ENCODE measurements at regions not wholly inside any gene's neighbourhood (a gene's known extent, or its start where the extent isn't known, plus 50 kb on each side); places are given as distances from the start of the nearest gene placed in this dataset.
"Not testable (repeated sequence)": the region's sequence is repeated elsewhere in the genome, so short reads cannot be mapped to it uniquely, and the experiment has no call there.

DNA sequence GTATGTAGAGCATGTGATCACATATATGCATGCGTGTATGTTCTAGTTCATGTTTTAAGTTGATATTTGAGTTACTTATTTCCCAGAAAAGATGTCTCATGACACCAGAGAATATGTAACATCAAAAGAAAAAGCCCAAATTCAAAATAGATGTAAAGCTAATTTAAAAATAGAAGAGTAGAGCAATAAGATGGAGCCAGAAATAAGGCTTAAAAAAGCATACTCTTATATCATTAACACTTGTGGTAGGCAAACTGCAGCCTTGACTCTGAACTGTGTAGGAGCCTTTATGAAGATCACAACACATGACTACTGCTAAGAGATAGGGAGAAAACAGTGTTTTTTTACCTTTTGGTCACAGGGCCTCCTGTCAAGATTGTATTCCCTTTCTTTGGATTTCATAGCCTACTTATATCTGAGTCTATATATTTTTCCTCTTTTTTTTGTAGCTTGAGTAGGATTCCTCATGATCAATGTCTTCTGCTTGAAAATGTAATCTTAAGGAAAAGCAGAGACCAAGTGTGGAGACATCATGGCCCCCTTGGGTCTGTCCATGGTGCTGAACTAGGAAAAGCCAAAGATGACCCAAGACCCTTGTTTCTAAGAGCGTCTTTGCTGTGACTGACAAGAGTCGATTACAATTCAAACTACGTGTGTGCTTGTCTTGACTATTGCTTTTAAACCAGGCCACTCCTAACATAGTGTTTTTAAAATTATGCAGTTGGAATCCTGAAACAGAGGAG, 390.4 kb downstream of the SHISA9 start:
- no peak for DNase-seq

DNA sequence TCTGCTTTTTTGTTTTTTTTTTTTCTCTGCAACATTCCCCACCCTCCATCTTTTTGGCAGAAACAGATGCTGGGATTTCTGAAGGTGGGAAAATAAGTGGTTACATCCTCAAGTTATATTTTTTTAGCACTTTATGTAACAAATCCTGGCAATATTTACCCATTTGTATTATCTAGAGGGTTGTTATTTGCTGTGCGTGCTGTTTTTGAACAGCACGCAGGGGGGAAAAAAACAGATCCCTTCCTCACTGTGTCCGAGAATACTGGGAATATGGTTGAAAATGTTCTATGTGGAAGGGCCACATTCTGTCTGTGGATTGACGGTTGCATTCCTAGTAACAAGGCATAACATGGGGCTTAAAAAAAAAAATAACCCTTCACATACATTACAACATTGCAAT, 394.8 kb downstream of the SHISA9 start:
- no peak for DNase-seq

DNA sequence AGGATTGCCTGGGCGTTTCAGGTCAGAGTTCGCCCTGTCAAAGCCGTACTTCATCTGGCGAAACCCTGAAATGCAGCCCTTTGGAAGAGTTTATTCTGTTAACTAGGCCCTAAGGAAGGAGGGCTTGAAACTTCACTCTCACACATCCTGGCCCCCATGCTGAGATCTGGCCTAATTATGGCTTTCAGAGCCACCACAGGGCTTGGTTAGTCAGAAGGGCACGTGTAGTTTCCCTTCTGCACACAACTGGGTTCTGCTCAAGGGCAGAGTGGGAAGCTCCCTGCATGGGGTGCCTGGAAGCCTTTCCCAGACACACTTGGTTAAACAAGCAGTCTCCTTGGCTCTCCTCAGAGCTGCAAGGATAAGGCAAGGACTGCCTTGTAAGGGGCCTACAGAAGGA, 397.3 kb downstream of the SHISA9 start:
- no peak for DNase-seq

DNA sequence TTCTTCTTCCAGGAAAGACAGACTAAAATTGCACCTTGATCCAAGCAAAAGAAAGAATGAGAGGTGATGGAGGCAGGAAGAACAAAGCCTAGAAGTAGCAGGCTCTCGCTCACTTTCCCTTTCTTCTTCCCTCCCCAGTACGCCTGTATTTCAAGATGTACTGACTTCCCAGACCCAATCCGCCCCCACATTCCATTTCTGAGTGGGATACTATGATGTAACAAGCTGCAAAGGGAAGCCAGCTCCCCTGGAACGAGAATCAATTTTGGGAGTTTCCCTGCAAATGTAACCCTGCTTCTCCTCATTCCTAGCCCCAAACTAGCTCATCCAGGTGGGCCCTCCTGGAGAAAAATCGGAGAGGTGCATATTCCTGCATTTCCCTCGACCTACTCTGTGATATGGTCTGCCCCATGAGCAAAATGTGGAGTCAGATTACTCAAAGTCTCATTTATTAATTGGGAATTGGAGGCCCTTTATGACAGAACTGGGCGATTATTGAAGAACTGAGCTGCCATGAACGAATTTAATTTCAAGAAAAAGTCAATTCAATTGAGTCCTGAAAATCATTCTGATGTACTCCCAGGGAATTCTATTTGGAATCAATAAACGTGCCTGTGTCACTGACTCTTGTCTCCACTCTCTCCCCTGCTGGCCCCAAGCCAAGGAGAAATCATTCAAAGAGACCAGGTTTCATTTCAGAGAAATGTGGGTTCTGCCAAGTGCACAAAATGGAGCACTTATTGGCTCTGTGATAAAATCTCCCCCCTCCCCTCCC, 398.9 kb downstream of the SHISA9 start:
- DNase-seq: no peak

DNA sequence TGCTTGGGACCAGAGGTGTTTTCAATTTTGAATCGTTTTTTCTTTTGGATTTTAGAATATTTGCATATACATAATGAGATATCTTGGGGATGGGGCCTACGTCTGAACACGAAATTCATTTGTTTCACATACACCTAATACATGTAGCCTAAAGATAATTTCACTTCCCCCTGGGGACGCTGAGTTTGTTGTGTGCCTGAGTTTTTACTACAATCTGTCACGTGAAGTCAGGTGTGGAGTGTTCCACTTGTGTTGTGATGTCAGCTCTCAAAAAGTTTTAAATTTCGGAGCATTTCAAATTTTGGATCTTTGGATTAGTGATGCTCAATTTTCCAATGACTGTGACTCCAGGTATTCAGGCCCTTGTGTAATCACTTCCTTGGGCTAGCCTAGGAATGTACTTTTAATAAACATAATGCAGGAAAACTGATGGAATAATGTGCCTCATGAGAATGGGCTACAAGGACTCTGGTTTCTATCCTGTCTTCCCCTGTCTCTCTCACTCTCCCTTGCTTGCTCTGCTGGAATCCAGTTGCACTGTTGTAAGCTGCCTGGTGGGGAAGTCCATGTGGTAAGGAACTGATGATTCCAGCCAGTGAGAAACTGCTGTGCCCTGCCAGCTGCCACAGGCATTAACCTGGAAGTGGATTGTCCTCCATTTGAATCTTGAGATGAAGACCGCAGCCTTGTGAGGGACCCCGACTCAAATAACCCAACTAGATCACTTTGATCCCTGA, 403.8 kb downstream of the SHISA9 start:
- DNase-seq: no peak

DNA sequence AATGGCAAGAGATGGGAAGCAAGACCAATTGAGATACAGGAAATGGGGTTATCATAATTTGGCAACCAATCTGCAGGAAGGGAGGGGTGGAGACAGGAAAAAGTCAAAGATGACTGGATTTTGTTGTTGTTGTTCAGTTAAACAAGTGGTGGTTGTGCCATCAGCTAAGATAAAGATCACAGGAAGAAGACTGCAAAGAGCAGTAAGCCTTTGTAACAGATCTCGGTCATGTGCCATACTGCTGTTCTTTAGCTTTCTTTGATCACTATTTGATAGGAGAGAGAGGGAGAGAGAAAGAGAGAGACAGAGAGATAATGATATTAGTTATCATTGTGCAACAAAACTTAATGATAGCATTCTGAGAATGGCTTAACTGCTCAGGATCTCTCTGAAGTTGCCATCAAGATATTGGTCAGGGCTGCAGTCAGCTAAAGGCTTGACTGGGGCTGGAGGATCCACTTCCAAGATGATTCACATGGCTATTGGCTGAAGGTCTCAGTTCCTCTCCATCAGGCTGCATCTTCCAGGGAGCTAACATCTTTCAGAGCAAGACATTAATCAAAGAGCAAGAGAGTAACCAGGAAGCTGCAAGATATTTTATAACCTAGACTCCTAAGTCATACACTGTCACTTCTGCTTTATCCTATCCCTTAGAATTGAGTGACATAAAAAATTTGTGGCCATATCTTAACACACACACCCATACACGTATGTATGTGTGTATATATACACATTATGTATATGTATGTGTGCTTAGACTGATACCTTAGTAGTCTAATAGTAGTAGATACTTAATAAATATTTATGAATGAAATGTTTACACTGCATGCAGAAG, 405.0 kb downstream of the SHISA9 start:
- DNase-seq: no peak

DNA sequence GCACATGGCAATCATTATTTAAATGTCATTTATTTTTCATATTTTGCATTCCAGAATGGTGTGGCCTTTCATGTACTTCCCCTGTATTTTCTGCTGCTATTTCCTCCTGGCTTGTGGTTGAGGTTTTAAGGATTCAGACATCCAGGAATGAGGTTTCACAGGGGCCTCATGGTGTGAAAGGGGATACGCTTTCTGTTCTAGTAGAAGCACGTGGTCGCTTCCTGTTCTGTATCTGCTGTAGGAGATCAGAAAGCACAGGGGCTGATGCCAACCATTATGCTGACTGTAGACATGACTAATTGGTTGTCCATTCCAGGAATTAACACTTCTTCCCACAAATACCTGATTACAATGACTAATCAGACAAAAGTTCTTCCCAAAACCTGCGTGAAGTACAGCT, 405.9 kb downstream of the SHISA9 start:
- no peak for DNase-seq

DNA sequence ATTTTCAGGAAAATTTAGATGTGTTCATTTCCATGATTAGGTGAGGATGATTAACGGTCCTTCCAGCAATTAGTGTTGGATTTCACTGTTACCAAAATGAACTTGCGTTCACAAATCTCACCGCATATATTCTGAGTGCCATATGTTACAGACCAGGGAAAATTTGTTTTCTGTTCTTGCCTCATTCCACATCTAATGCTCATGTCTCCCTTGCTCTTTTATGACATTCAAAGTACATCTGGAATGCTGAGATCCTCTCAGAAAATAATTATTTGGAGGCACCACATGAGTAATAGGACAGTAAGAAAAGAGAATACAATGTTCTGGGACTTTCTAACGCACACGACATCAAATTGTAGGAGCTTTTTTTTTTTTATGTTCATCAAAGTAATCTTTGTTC, 406.5 kb downstream of the SHISA9 start:
- no peak for DNase-seq

DNA sequence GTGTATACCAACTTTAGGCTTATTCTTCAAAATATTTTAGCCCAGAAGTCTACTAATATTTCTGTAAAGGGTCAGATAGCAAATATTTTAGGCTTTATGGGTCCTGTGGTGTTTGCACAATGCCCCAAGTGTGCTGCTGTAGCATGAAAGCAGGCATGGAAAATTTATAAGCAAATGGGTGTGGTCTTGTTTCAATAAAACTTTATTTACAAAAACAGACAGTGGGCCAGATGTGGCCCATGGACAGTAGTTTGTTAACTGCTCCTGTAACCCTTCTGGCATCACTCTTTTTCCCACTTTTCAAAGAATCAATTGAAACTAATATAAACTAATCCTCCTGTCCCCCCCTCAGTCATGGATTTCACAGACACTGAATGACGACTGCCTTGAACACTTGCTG, 410.7 kb downstream of the SHISA9 start:
- DNase-seq: no peak

DNA sequence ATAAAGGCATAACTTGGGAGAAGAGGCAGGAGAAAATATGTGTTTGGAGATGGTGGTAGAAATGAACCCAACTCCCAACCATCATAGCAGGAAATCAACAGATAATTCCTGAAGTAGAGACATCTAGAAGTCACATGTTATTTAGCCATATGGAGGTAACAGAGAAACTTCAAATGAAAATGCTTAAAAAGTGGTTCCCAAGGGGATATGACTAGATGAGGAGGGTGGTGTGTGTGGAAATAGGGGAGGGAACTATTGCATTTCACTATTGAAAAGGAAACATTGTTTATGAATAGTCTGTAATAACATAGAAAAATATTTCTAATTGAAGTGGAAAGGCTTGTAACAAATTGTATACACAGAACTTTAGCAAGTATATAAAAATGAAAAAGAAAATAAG, 412.0 kb downstream of the SHISA9 start:
- DNase-seq: no peak

DNA sequence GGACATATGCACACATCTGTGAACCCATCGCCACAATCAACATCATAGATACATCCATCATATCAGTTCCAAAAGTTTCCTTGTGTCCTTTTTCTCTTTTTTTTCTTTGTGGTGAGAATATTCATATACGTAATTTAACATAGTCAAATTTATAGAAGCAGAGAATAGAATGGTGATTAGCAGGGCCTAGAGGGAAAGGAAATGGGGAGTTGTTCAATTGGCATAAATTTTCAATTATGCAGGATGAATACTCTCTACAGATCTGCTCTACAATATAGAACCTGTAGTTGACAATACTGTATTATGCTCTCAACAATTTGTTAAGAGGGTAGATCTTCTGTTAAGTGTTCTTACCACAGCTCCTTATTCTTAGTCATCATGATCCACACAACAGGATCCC, 413.2 kb downstream of the SHISA9 start:
- no peak for DNase-seq

DNA sequence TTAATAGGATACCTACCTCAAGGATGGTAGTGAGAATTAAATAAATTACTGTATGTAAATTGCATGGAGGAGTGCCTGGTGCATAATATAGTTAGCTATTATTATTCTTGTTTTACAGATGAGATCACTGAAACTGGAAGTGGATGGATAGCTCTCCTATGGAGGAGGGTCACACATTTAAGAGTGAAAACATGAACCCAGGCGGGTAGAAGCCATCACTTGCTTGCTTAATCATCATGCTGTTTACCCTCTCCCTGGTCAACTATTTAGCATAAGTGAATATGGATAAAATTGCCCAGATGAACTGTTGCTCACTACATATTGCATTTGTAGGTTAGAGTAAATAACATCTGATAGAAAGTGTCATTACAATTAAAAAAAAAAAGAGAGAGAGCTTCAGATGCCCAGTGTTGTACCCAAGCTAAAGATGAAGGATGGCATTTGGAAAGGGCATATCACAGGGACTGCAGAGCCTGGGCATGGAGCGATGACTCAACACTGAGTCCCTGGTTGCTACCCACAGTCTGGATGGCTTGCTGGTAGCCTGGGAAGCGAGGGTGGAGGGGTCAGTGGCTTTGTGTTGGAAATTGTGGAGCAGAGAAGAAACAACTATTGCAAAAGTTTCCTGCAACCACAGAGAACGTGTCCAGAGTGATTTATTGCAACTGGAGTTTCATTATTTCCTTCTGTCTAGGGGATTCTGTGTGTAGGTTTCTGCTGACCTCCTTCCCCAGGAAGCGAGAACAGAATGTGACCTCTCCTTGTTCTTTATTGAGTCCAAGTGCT, 414.4 kb downstream of the SHISA9 start:
- no peak for DNase-seq

DNA sequence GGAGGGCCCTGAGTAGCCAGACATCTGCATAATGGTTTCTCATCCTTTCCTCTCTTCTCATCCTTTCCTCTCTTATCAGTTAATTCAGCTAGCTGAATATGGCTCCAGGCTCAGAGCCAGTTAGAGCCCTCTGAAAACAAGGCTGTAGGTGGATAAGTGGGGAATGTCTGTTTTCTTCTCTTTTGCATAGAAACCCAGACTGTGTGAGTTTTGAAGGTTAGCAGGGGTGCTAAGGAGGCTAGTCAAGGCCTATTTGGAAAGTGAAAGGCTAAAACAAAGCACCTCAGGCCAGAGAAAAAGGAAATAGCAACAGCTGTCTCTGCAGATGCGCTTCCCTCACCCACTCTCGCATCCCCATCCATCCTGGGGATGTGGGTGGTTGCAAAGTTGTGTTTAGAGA, 420.9 kb downstream of the SHISA9 start:
- no peak for DNase-seq

DNA sequence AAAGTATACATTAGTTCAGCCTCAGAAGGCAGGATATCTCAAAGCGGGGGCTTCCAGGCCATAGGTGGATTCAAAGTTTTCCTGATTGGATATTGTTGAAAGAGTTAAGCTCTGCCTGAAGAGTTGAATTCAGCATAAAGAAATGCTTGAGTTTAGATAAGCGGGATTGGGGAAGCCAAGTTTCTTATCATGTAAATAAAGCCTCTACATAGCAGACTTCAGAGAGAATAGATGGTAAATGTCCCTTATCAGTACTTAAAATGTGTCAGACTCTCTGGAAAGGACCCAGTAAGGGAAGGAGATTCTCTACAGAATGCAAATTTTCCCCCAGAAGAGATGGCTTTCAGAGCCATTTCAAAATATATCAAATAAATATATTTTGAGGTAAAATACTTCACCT, 423.5 kb downstream of the SHISA9 start:
- DNase-seq: no peak

DNA sequence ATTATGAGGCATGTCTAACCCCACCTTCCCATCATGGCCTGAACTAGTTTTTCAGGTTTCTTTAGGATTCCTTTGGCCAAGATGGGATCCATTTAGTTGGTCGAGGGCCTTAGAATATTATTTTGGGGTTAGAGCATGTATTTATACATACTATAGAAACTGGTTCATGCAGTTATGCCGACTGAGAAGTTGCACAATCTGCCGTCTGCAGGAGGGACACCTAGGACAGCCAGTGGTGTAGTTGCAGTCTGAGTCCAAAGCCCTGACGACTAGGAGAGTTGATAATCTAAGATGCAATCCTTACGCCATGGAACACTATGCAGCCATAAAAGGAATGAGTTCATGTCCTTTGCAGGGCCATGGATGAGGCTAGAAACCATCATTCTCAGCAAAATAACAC, 424.0 kb downstream of the SHISA9 start:
- no peak for DNase-seq

DNA sequence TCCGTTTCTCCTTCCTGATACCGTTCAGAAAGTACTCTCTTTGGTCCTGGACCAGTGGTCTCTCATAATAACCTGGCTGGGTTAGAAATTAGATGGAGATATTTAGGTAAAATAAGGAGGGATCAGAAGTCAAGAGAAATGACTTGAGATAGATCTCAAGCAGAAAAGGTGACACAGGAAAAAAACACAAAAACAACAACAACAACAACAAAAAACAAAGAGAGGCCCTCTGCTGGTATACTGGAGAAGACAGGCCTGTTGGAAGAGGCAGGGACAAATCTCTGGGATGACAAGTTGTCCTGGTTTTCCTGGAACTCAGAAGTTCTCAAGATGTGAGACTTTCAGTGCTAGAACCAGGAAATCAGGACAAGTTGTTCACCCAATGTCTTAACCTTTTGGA, 430.5 kb downstream of the SHISA9 start:
- DNase-seq: no peak

DNA sequence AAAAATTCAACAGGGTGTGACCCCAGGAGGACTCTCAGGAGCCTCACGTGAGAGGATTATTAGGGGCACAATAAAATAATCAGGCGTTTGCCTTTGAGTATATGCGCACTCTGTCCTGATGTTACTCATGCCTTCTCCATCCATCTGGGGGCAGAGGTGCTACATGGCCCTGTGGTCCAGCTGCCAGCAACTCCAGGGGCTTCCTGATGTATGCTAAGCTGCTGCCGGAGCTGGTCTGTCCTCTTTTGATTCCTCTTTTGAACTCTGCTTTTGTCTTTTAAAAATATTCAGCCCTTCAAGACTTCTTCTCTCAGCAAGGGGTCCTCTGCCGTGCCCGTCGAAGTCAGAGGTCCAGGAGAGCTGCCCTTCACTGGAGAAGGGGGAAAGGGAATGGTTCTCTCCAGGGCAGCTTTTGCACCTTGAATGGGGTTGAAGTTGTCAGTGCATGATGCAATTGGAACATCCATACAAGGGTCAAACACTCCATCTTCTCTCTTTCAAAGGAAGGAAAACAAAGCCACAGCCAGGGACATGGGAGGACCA, 431.4 kb downstream of the SHISA9 start:
- no peak for DNase-seq

DNA sequence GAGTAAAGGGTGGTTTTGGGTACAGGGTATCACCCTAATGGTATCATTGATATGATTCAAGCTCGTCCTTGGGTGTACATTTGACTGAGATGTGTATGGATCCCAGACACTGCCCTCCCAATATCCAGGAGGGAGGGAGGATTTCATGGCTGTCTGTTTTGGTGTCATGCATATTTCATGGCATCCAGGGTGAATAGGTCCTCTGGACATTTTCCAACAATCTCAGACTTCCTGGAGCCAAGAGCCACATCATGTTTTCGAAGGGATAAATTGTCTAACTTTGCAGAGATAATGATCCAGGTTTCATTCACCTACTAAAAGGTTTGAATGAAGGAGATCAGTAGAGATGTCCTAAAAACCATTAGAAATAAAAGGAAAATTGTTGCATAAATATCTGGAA, 431.9 kb downstream of the SHISA9 start:
- no peak for DNase-seq

DNA sequence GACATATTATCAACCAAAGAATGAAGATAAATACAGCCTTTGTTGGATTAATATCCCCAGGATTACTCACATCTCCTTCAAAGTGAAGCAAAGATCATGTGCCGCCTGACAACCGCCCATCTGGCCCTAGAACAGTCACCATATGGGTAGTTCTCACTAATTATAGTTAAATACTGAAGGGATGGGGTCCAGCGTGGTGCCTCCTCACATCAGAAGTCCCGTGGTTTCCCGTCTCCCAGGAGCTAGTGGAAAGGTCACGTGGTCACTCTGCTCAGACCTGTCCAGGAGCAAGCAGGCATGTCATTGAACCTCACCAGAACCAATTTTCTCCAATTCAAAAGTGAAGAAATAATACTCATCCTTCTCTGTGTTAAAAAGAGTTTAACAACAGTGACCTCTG, 434.5 kb downstream of the SHISA9 start:
- no peak for DNase-seq

DNA sequence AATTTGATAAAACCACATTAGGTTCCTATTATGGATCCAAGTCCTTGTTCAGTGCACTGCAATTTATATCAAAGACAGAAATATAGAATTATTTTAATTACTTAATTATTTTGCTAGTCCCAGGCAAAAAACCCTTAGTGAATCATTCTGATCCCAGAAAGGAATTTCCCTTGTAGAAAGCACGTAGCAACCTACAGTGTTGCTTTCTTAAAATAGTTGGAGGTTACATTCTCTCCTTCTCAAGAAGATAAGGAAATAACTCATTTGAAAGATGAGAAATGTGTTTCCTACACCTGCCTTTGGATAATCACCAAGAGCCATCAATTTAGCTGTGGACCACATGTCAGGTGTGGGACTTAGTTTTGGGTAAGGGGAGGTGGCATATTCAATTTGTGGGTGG, 434.9 kb downstream of the SHISA9 start:
- DNase-seq: no peak

DNA sequence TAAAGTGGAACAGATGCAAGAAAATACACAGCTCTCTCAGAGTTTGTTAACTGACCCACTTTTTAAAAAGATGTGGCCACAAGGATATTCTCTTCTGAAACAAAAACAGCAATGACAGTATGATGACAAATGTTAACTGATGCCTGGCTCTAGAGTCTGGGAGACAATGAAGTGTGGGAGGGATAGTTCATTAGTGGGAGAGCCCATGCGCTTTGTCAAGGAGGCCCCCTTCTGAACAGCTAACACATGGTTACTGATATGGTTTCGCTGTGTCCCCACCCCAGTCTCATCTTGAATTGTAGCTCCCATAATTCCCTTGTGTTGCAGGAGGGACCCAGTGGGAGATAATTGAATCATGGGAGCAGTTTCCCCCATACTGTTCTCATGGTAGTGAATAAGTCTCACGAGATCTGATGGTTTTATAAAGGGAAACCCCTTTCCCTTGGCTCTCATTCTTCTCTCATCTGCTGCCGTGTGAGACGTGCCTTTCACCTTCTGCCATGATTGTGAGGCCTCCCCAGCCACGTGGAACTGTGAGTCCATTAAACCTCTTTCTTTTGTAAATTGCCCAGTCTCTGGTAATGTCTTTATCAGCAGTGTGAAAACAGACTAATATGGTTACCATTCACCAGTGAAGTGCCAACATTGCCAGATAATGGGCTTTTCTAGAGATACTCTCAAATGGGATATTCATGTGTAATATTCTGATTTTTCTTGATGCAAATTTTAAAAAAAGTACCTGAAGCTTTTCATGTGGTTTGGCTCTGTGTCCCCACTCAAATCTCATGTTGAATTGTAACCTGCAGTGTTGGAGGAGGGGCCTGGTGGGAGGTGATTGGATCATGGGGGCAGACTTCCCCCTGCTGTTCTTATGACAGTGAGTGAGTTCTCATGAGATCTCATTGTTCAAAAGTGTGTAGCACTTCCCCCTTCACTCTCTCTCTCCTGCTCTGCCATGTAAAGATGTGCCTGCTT, 435.8 kb downstream of the SHISA9 start:
- not testable (repeated sequence) for DNase-seq
